SK-N-SH (cell line): ENCODE measurements at regions not wholly inside any gene's neighbourhood (a gene's known extent, or its start where the extent isn't known, plus 50 kb on each side); places are given as distances from the start of the nearest gene placed in this dataset.

Source experiments
- CTCF ChIA-PET: fragments of 300-600, 350-600 bp; formaldehyde crosslinking; extraction: SDS; loops from one replicate; lab custom pipeline; 2021; lab: Yijun Ruan, JAX
- POLR2A ChIA-PET: fragments of 350-600 bp; sonication (Branson Sonifier 250); formaldehyde crosslinking; extraction: SDS; loops from one replicate; lab custom pipeline; 2020; ENCODE audit warnings: antibody characterized with exemption, inconsistent platforms; lab: Yijun Ruan, JAX
- DNase-seq: peaks from one replicate; pipeline ENCODE4 v3.0.0; 2012
- H2AFZ ChIP-seq: fragments of 200-600 bp; sonication (generic); 2 replicates; pipeline ENCODE4 v1.8.1; 2016; ENCODE audit warnings: antibody characterized with exemption, mild to moderate bottlenecking, low read depth
- H3F3A ChIP-seq: fragments of 200-600 bp; sonication (generic); replicated peaks from 2 replicates; pipeline ENCODE3; 2016; ENCODE audit warnings: antibody characterized with exemption, mild to moderate bottlenecking; ENCODE audit not compliant: insufficient read depth
- H3K27ac ChIP-seq, 2 experiments: fragments of 200-500 bp in 1 of 2; fragments of 200-600 bp in 1 of 2; sonication (Bioruptor generic) in 1 of 2; sonication (generic), shearing (Covaris generic) in 1 of 2; 2 replicates each; pipeline versions ENCODE4 v1.5.1 to v1.6.1; 2014 to 2016; ENCODE audit warnings: low read depth in 2 of 2, inconsistent platforms in 1 of 2, low read length in 1 of 2, mild to moderate bottlenecking in 1 of 2, mixed read lengths in 1 of 2
- H3K27me3 ChIP-seq: fragments of 200-600 bp; sonication (generic), shearing (Covaris generic); 2 replicates; pipeline ENCODE4 v1.6.1; 2016; ENCODE audit warnings: mixed run types; ENCODE audit not compliant: insufficient read depth
- H3K36me3 ChIP-seq, 2 experiments: fragments of 200-500 bp in 1 of 2; fragments of 200-600 bp in 1 of 2; sonication (Bioruptor generic) in 1 of 2; sonication (generic) in 1 of 2; replicated peaks in 1 of 2; 2 replicates each; pipeline versions ENCODE3 to v1.5.1; 2014 to 2016; ENCODE audit warnings: low read length in 1 of 2, mild to moderate bottlenecking in 1 of 2; ENCODE audit not compliant: insufficient read depth in 2 of 2, control insufficient read depth in 1 of 2
- H3K4me1 ChIP-seq, 2 experiments: fragments of 200-500 bp in 1 of 2; fragments of 200-600 bp in 1 of 2; sonication (Bioruptor generic) in 1 of 2; sonication (generic), shearing (Covaris generic) in 1 of 2; 2 replicates each; pipeline versions ENCODE4 v1.5.1 to v1.6.1; 2014 to 2016; ENCODE audit warnings: low read depth in 1 of 2, low read length in 1 of 2, mixed run types in 1 of 2; ENCODE audit not compliant: insufficient read depth in 2 of 2, control insufficient read depth in 1 of 2
- H3K4me2 ChIP-seq: fragments of 200-600 bp; sonication (generic), shearing (Covaris generic); 2 replicates; pipeline ENCODE4 v1.6.1; 2017; ENCODE audit warnings: mixed run types
- H3K4me3 ChIP-seq, 2 experiments: fragments of 200-500 bp in 1 of 2; fragments of 200-600 bp in 1 of 2; sonication (Bioruptor generic) in 1 of 2; sonication (generic), shearing (Covaris generic) in 1 of 2; 2 replicates each; pipeline versions ENCODE4 v1.5.1 to v1.8.1; 2014 to 2016; ENCODE audit warnings: low read depth in 2 of 2, inconsistent platforms in 1 of 2, low read length in 1 of 2, mild to moderate bottlenecking in 1 of 2, mixed read lengths in 1 of 2, moderate library complexity in 1 of 2
- H3K79me2 ChIP-seq: fragments of 200-600 bp; sonication (generic); 2 replicates; pipeline ENCODE4 v1.8.1; 2017; ENCODE audit warnings: mild to moderate bottlenecking; ENCODE audit not compliant: insufficient read depth
- H3K9ac ChIP-seq: fragments of 200-600 bp; sonication (generic); 2 replicates; pipeline ENCODE4 v1.6.1; 2017; ENCODE audit warnings: mixed run types
- H3K9me2 ChIP-seq: fragments of 200-600 bp; sonication (generic); 2 replicates; pipeline ENCODE4 v1.6.1; 2017; ENCODE audit warnings: mixed run types
- H3K9me3 ChIP-seq: fragments of 200-600 bp; sonication (generic); 2 replicates; pipeline ENCODE4 v1.6.1; 2017; ENCODE audit warnings: mixed run types, mild to moderate bottlenecking, moderate library complexity
- H4K20me1 ChIP-seq: fragments of 200-600 bp; sonication (generic); 2 replicates; pipeline ENCODE4 v1.6.1; 2017; ENCODE audit warnings: mild to moderate bottlenecking, mixed run types; ENCODE audit not compliant: insufficient read depth
- CHD2 ChIP-seq: fragments of 150-350 bp; IDR thresholded peaks from 2 replicates; pipeline ENCODE4 v1.6.1; 2018; ENCODE audit warnings: low read length; ENCODE audit not compliant: partially characterized antibody
- CTCF ChIP-seq: fragments of 200-600 bp; sonication (generic); IDR thresholded peaks from 2 replicates; pipeline ENCODE4 v1.6.1; 2017; ENCODE audit warnings: antibody characterized with exemption, mild to moderate bottlenecking, moderate library complexity
- EP300 ChIP-seq, 2 experiments: IDR thresholded peaks; 2 replicates each; pipeline versions ENCODE4 v1.4.0 to v1.6.1; 2012; ENCODE audit warnings: borderline replicate concordance in 1 of 2, low read depth in 1 of 2, low read length in 1 of 2
- FOSL2 ChIP-seq: IDR thresholded peaks from 2 replicates; pipeline ENCODE4 v1.4.0; 2012; ENCODE audit warnings: low read depth, mild to moderate bottlenecking, moderate library complexity, borderline replicate concordance
- FOXM1 ChIP-seq: IDR thresholded peaks from 2 replicates; pipeline ENCODE4 v1.4.0; 2012; ENCODE audit warnings: low read depth, mild to moderate bottlenecking
- GABPA ChIP-seq: IDR thresholded peaks from 2 replicates; pipeline ENCODE4 v1.4.0; 2012; ENCODE audit warnings: low read depth, mild to moderate bottlenecking
- GATA2 ChIP-seq: sonication (generic); formaldehyde crosslinking; IDR thresholded peaks from 2 replicates; pipeline ENCODE4 v1.5.0; 2020; ENCODE audit warnings: mild to moderate bottlenecking, missing genetic modification reagents
- IRF3 ChIP-seq: fragments of 150-350 bp; IDR thresholded peaks from 2 replicates; pipeline ENCODE4 v1.6.1; 2016; ENCODE audit warnings: mild to moderate bottlenecking, low read depth, low read length
- JUND ChIP-seq: IDR thresholded peaks from 2 replicates; pipeline ENCODE4 v1.4.0; 2012
- MEF2A ChIP-seq: IDR thresholded peaks from 2 replicates; pipeline ENCODE4 v1.4.0; 2012; ENCODE audit warnings: low read depth, borderline replicate concordance
- PBX3 ChIP-seq: IDR thresholded peaks from 2 replicates; pipeline ENCODE4; 2012
- RFX5 ChIP-seq: IDR thresholded peaks from 2 replicates; pipeline ENCODE4 v1.6.1; 2012; ENCODE audit warnings: mild to moderate bottlenecking, improper control_type of control experiment, low read length
- RXRA ChIP-seq: IDR thresholded peaks from 2 replicates; pipeline ENCODE4 v1.4.0; 2012; ENCODE audit warnings: low read depth, mild to moderate bottlenecking, borderline replicate concordance
- TAF1 ChIP-seq: IDR thresholded peaks from 2 replicates; pipeline ENCODE4 v1.6.1; 2012; ENCODE audit warnings: low read depth, mild to moderate bottlenecking, low read length, moderate library complexity, borderline replicate concordance
- TCF12 ChIP-seq: IDR thresholded peaks from 2 replicates; pipeline ENCODE4 v1.4.0; 2012
- TEAD4 ChIP-seq: IDR thresholded peaks from 2 replicates; pipeline ENCODE4 v1.4.0; 2012; ENCODE audit warnings: mild to moderate bottlenecking, borderline replicate concordance; ENCODE audit not compliant: insufficient read depth
- YY1 ChIP-seq: IDR thresholded peaks from 2 replicates; pipeline ENCODE4 v1.4.0; 2012; ENCODE audit warnings: low read depth, mild to moderate bottlenecking
- ZBTB33 ChIP-seq: IDR thresholded peaks from 2 replicates; pipeline ENCODE4 v1.4.0; 2012; ENCODE audit warnings: low read depth, borderline replicate concordance
- WGBS: methylation state at CpG from one replicate; pipeline ENCODE4 v1.1.6; 2017; ENCODE audit warnings: low lambda C conversion rate; 5-methylcytosine and 5-hydroxymethylcytosine counted together

- Histone ChIP-seq H3K79me2 (no peaks in the 10 kb centered on the region), H3K36me3 (no peaks in the 10 kb centered on the region), H3K9me3 (peaks cover 8% of the 10 kb centered on the region; the same call in 1 of the 2 replicates), H3F3A (no peaks in the 10 kb centered on the region), H3K9ac (no peak overlapping the region), H3K4me3 (no peak overlapping the region), H3K4me2 (no peak overlapping the region), H3K27ac (no peak overlapping the region), H2AFZ (no peak overlapping the region), H3K4me1 (no peaks in the 10 kb centered on the region), H4K20me1 (no peaks in the 10 kb centered on the region), H3K9me2 (no peaks in the 10 kb centered on the region; the same call in 1 of the 2 replicates), H3K27me3 (no peaks in the 10 kb centered on the region)
- POLR2A ChIA-PET: no interaction called here
- CTCF ChIA-PET: no interaction called here
- DNase-seq: no peak
- WGBS: 4% methylated on average over 4 of the region's 4 CpGs
- no peak for TF ChIP-seq IRF3
- TF ChIP-seq RXRA: no peak
- no peak for TF ChIP-seq RFX5
- TF ChIP-seq TEAD4: no peak
- no peak for TF ChIP-seq MEF2A
- no peak for TF ChIP-seq YY1
- TF ChIP-seq PBX3: no peak
- TF ChIP-seq CTCF: no peak
- no peak for TF ChIP-seq EP300 (IDR thresholded peaks at IDR 0.05; ENCODE audit: borderline replicate concordance in 1 of 2, low read depth in 1 of 2, low read length in 1 of 2)
- TF ChIP-seq GABPA: no peak
- no peak for TF ChIP-seq FOSL2
- no peak for TF ChIP-seq ZBTB33
- TF ChIP-seq GATA2 (CRISPR knock-in tag): no peak
- no peak for TF ChIP-seq CHD2
- no peak for TF ChIP-seq JUND
- TF ChIP-seq FOXM1: no peak
- no peak for TF ChIP-seq TAF1
- no peak for TF ChIP-seq TCF12
These were observed 498.6 kb upstream of the ISX start for GRCh38 chr22:34567367-34567766.
